ENCODE measurements at regions not wholly inside any gene's neighbourhood (a gene's known extent, or its start where the extent isn't known, plus 50 kb on each side); places are given as distances from the start of the nearest gene placed in this dataset.

DNA sequence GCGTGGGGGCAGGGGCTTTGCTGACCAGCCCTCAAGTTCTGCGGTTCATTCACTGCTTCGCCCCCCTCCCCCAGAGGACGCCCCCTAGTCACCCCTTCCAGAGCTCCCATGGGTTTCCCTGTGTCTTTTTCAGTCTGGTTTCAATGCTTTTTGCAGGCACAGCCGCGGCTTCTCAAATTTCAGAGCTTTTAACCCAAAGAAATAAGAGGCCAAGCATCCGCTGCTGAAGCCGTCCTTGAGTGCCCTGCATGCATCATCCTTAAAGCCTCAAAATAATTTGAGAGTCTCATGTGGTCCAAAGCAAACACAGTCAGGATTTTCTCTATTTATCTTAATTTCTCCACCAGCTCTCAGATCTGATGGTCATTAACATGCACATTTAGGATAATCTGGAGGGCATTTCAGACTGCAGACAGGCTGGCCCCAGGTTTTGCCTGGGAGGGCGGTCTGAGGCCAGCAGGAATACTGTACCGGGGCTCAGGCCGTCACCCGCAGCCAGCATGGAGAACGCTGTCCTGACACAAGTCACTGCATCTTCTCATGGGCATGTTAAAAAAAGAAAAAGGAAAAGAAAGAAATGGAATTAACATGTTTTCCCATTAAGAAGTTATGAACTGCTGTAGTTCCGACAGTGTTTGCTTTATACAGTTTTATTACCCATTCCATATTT lies 420.8 kb upstream of the IRX4 start:
- Histone ChIP-seq H3K4me3 (peak overlapping the region; percentile 11), H4K20me1 (ENCODE audit: low read depth) (no peaks in the 10 kb centered on the region), H3K36me3 (no peaks in the 10 kb centered on the region), H2AFZ (replicated peaks) (no peak overlapping the region), H3K4me1 (peaks cover 18% of the 10 kb centered on the region), H3K9ac (no peak overlapping the region), H3K9me3 (ENCODE audit: low read depth) (no peaks in the 10 kb centered on the region), H3K79me2 (ENCODE audit: low read depth) (no peaks in the 10 kb centered on the region), H3K27me3 (no peaks in the 10 kb centered on the region), H3K27ac (no peak overlapping the region), H3F3A (ENCODE audit: low read depth) (peaks cover 8% of the 10 kb centered on the region), H3K4me2 (peak overlapping the region; percentile 71)
- peaks cover 8% of the 10 kb centered on the region for H3K9me3 Mint-ChIP-seq
- peak; percentile 56 for DNase-seq (ENCODE audit: low spot score)
- H3K27ac Mint-ChIP-seq, result peak overlapping the region; percentile 66
- H3K36me3 Mint-ChIP-seq, result no peaks in the 10 kb centered on the region
- peaks cover 9% of the 10 kb centered on the region for H3K27me3 Mint-ChIP-seq (ENCODE audit: insufficient read depth, low read depth)
- H3K4me1 Mint-ChIP-seq, result peaks cover 38% of the 10 kb centered on the region
- TF ChIP-seq EZH2 (IDR thresholded peaks at IDR 0.05) (no peak), EZH2phosphoT487 (IDR thresholded peaks at IDR 0.05) (no peak)
- TF ChIP-seq, protein P1, sequence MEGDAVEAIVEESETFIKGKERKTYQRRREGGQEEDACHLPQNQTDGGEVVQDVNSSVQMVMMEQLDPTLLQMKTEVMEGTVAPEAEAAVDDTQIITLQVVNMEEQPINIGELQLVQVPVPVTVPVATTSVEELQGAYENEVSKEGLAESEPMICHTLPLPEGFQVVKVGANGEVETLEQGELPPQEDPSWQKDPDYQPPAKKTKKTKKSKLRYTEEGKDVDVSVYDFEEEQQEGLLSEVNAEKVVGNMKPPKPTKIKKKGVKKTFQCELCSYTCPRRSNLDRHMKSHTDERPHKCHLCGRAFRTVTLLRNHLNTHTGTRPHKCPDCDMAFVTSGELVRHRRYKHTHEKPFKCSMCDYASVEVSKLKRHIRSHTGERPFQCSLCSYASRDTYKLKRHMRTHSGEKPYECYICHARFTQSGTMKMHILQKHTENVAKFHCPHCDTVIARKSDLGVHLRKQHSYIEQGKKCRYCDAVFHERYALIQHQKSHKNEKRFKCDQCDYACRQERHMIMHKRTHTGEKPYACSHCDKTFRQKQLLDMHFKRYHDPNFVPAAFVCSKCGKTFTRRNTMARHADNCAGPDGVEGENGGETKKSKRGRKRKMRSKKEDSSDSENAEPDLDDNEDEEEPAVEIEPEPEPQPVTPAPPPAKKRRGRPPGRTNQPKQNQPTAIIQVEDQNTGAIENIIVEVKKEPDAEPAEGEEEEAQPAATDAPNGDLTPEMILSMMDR (IDR thresholded peaks at IDR 0.05), result no peak
- no peak overlapping the region for H3K4me3 Mint-ChIP-seq

DNA sequence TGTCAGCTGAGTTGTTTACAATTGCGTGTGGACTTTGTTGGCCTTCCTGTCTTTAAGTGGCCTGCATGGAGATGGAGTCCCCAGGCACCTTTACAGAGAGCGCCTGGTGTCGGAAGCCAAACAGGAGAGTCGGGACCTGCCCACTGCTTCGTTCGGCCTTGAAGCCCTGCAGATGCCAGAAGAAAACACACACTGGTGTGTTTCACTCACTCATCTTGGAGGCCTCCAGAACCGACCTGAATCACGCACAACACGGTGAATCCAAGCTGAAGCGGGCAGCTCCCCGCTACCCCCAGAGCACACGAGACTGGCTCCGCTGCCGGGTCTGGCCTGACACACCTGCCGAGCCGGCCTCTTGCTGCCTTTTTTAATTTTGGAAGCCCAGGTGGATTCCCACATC lies 419.4 kb upstream of the IRX4 start:
- Histone ChIP-seq H3K27ac (no peak overlapping the region), H4K20me1 (ENCODE audit: low read depth) (no peaks in the 10 kb centered on the region), H3K4me3 (no peak overlapping the region), H3K9me3 (ENCODE audit: low read depth) (no peaks in the 10 kb centered on the region), H3K9ac (no peak overlapping the region), H2AFZ (replicated peaks) (no peak overlapping the region), H3K4me1 (peaks cover 18% of the 10 kb centered on the region), H3F3A (ENCODE audit: low read depth) (peaks cover 8% of the 10 kb centered on the region), H3K79me2 (ENCODE audit: low read depth) (no peaks in the 10 kb centered on the region), H3K36me3 (no peaks in the 10 kb centered on the region), H3K27me3 (no peaks in the 10 kb centered on the region), H3K4me2 (no peak overlapping the region)
- Mint-ChIP-seq H3K27ac (peak overlapping the region; percentile 9), H3K36me3 (no peaks in the 10 kb centered on the region), H3K9me3 (peaks cover 5% of the 10 kb centered on the region), H3K27me3 (ENCODE audit: insufficient read depth, low read depth) (peaks cover 10% of the 10 kb centered on the region), H3K4me3 (no peak overlapping the region), H3K4me1 (peaks cover 38% of the 10 kb centered on the region)
- no peak for DNase-seq (ENCODE audit: low spot score)
- TF ChIP-seq, protein P1 (IDR thresholded peaks at IDR 0.05), result no peak
- no peak for TF ChIP-seq EZH2 (IDR thresholded peaks at IDR 0.05)
- TF ChIP-seq EZH2phosphoT487 (IDR thresholded peaks at IDR 0.05), result no peak

DNA sequence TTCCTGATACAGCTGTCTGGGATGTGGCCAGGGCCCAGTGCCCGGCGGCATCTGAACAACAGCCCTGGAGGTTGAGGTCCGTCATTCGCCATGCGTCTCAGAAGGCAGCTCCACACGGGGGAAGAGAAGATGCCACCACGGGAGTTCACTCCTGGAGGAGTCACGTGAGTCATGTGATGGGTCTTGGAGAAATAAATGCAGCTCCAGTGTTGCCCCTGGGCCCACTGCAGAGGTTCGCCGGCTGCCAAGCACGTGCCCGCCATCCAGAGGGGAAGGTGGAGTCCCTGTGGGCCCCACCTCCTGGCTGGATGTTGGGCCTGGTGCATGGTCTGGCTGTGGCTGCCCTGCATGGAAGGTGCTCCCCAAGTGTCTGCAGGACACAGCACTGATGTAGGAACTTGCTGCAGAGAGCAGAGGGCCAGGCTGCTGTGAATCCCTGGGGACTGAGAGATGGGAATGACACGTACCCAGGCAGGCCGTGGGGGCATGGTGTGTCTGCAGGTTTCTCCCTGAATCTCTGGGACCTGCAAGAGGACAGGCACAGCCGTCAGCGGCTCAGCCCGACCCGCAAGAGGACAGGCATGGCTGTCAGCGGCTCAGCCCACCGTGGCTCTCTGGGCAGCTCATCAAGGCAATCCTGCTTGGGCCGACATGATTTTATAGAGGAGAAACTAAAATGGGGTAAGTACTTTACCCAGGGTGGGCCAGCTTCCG lies 418.3 kb upstream of the IRX4 start:
- Histone ChIP-seq H3K27me3 (no peaks in the 10 kb centered on the region), H3K4me1 (peaks cover 18% of the 10 kb centered on the region), H3K4me3 (no peak overlapping the region), H3K9ac (no peak overlapping the region), H3K36me3 (no peaks in the 10 kb centered on the region), H3K27ac (no peak overlapping the region), H4K20me1 (ENCODE audit: low read depth) (no peaks in the 10 kb centered on the region), H3F3A (ENCODE audit: low read depth) (peaks cover 8% of the 10 kb centered on the region), H3K79me2 (ENCODE audit: low read depth) (no peaks in the 10 kb centered on the region), H2AFZ (replicated peaks) (no peak overlapping the region), H3K9me3 (ENCODE audit: low read depth) (no peaks in the 10 kb centered on the region), H3K4me2 (no peak overlapping the region)
- no peaks in the 10 kb centered on the region for H3K36me3 Mint-ChIP-seq
- H3K4me3 Mint-ChIP-seq, result no peak overlapping the region
- TF ChIP-seq, protein P1 (IDR thresholded peaks at IDR 0.05), result no peak
- TF ChIP-seq EZH2phosphoT487 (IDR thresholded peaks at IDR 0.05) (no peak), EZH2 (IDR thresholded peaks at IDR 0.05) (no peak)
- H3K9me3 Mint-ChIP-seq, result peaks cover 2% of the 10 kb centered on the region
- H3K27me3 Mint-ChIP-seq (ENCODE audit: insufficient read depth, low read depth), result peaks cover 10% of the 10 kb centered on the region
- DNase-seq (ENCODE audit: low spot score), result no peak
- H3K27ac Mint-ChIP-seq, result peak overlapping the region; percentile 42
- peaks cover 38% of the 10 kb centered on the region for H3K4me1 Mint-ChIP-seq

Measured in neural progenitor cell (in vitro differentiated cells).